ENCODE measurements at regions not wholly inside any gene's neighbourhood (a gene's known extent, or its start where the extent isn't known, plus 50 kb on each side); places are given as distances from the start of the nearest gene placed in this dataset.
A peak's percentile ranks its signal among the peaks of the same experiment; 100 is the strongest.

DNA sequence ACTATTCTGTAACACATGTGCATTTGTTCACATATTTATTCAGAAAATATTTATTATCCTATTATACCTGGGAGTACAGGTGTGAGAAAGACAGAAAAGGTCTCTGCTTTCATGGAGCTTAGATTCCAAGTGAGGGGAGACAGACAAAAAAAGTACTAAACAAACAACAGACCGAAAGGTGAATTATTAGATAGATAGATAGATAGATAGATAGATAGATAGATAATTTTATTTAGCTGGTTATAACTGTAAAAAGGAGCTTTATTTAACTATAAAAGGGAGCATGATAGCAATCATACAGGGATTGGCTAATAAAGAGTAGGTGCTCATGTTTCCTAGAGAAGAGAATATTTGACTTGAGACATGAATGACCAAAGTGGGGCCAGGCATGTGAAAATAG, 119.4 kb downstream of the TNFSF18 start:
- no peak for DNase-seq

DNA sequence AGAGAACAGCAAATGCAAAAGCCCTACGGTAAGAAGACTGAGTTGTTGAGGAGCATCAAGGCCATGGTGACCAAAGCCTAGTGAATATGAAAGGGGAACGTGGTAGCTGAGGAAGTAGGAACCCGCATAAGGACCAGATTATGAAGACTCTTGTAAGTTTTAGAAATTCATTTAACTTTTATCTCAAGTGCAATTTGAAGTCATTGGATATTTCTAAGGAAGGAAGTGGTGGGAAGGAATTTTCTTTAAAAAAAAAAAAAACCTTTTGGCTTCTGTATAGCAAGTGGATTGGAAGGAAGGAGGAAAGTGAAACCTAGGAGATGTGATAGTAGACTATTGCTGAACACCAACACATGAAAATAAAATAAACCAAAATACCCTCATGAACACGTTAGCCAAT, 119.0 kb downstream of the TNFSF18 start:
- peak; percentile 40 for DNase-seq

DNA sequence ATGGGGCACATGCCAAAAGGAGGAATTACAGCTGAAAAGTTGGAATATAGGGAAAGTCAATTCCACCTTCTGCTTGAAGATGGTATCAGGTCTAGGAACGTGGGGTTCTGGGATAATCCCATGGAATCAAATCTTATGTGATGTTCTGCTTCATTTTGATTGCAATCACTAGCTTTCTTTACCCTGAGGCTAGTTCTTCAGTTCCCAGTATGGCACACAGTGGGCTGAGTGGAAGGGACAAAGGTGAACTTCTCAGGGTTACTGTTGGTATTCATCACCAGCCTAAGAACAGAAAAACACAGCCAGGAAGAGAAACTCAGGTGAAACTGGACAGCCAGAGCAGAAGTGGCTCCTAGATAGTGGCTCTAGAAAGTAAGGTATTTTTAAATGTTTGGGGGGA, 117.8 kb downstream of the TNFSF18 start:
- DNase-seq, result no peak

DNA sequence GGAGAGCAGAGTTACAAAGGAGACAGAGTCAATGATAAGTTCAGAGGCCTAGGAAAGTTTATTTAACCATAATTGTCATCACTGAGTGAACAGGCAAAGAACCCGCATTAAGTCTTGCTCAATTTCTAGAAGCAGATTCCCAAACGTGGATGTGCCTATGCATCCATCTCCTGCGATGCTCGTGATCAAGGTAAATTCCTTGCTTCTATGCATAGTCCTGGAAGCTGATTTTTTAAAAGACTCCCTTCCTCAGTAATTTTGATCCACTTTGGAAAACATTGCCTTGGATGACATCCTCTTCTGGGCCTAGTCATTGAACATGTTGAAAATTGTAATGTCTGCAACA, 116.4 kb downstream of the TNFSF18 start:
- DNase-seq, result no peak

DNA sequence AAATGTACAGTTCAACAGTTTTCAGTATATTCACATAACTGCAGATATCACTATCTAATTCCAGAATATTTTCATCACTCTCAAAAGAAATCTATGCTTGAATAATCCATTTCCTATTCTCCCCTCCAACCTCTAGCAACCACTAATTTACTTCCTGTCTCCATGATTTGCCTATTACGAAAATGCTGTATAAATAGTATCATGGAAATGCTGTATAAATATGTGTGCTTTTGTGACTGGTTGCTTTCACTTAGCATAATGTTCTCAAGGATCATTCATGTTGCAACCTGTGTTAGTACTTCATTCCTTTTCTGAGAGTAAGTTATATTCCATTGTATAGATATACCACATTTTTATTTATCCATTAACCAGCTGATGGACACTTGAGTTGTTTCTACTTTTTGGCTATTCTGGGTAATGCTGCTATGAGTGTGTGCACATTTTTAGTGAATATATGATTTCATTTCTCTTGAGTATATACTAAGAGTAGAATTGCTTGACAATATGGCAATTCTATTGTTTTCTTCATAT, 115.6 kb downstream of the TNFSF18 start:
- peak; percentile 50 for DNase-seq

DNA sequence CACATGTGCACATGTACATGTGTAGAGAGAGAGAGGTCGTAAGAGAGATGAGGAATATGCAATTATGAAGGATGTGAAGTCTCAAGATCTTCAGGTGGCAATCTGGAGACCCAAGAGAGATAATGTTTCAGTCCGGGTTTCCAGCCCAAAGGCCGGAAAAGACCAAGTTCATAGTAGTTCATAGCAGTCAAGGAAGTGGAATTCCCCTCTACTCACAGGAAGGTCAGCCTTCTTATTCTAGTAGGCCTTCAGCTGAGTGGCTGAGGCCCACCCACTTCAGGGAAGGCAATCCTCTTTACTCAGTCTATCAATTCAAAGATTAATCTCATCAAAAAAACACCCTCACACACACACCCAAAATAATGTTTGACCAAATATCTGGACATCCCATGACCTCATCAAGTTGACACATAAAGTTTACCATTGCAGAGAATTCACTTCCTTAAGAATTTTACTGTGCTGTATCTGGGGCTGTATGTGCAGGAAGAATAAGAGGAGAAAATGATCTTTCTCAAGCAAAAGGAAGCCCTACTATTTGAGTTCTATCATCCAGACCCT, 114.6 kb downstream of the TNFSF18 start:
- DNase-seq, result peak; percentile 38

DNA sequence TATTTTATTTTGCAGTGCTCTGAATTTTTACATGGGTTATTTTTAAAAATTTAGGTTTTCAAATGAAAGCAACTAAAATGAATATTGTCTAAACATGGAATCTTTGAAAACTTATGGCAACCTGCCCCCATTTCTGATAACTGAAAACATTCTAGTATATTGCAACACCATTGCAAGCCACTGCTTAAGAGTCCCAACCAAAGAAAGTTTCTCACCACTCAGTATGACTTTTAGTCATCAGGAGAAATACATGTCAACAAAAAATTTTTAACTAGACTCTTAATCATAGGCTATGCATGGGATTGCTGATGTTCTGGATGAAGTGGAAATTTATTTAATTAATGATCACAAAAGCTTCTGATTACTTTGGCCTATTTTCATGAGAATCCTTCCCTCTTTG, 112.1 kb downstream of the TNFSF18 start:
- peak; percentile 62 for DNase-seq

DNA sequence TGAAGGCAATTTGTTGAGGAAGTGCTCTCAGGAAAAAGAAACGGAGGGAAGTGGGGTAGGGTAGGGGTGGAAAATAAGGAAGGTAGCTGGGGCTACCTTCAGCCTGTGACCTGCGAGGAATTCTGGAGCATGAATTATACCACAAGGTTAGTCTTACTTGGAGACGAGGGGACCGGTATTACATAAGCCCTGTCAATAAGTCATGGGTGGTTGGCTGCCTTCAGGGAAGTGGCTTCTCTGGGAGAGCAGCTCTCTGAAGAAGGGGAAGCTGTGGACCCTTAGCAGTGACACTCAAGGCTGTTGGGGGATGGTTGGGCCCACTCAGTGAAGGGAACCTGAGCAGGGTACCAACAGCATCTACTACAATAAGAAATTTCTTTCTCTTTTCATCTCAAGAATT, 111.3 kb downstream of the TNFSF18 start:
- DNase-seq, result no peak

DNA sequence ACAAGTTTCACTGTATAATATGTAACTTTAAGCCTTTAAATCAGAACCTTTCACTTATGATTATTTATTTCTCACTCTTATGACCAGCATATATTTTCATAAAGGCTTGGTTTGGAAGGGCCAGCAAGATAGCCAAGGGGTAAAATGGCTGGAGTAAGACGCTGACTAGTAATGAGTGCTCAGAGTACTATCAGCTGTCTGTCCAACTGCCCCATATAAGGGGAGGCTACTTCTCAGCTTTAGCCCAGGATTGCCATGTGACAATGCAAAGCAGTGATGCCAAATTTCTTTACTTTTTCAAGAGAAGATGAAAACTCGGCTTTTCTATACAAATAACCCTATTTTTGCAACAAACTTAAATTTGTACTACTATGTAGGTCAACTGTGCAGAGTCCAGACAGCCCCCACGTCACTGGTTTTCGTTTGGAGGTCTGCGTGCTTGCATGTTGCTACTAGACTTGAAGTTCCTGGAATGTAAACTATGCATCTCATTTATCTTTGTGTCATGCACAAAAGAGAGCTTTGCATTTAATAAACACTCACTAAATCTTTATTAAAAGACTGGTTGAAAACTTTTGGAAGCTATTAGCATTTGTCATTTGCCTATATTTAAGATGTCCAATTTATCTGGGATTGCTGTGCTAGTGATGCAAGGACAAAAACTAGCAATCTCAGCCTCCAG, 110.4 kb downstream of the TNFSF18 start:
- no peak for DNase-seq

DNA sequence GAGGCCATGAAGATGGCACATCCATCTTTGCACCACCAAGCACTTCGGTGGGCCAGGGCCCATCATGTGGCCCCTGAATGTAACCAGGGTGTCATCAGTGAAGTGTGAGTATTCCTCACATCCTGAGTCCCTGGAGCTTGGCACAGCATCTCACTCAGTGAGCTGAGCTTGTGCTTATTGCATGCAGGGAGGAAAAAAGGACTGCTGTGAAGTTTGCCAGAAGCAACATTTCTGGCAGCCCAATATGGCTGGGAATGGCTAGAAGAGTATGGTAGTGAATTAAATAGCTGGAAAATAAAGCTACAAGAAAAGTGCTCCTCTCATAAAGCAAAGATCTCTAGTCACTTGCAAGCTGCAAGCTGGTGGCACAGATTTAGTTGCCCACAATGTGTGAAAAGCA, 109.3 kb downstream of the TNFSF18 start:
- no peak for DNase-seq

DNA sequence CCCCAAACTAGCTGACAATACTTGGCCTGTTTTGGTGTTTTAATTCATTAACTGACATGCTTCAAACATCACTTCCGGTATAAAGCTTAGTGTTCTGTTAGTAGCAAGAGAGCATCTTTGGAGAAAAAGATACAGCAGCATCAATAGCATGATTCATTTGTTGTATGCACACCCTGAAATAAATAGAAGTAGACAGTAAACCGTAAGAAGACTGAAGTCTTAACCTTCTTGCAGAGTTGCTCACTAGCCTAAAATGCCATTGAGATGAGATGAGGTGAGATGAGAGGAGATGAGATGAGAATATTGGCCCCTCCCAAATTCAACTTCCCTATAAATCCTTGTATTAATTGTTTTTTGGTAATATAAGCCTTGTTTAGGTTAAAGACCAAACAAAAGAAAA, 108.8 kb downstream of the TNFSF18 start:
- DNase-seq, result no peak

DNA sequence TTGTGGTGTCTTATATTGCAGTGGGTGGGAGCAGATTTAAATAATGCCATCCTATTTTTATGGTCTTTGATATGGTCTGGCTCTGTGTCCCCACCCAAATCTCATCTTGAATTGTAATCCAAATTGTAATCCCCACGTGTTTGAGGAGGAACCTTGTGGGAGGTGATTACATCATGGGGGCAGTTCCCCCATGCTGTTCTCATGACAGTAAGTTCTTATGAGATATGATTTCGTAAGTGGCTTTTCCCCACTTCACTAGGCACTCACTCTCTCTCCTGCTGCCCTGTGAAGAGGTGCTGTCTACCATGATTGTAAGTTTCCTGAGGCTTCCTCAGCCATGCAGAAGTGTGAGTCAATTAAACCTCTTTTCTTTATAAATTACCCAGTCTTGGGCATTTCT, 107.6 kb downstream of the TNFSF18 start:
- peak; percentile 26 for DNase-seq

DNA sequence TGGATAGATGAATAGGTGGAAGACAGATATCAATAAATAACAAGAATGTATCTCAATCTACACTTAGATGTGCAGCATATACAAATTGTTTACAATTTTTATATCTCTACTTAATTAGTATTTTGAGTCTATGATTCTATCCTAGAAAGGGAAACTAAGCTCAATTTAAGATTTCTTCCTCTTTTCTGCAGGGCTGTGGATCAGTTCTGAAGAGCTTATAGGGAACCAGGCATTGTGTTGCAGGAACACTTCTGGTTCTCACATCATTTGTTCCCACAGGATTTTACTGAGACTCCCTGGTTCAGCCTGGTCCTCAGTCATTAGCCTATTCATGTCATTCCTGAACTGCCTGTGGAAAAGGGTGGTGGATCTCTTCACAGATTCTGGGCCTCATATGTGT, 105.8 kb downstream of the TNFSF18 start:
- peak; percentile 58 for DNase-seq

DNA sequence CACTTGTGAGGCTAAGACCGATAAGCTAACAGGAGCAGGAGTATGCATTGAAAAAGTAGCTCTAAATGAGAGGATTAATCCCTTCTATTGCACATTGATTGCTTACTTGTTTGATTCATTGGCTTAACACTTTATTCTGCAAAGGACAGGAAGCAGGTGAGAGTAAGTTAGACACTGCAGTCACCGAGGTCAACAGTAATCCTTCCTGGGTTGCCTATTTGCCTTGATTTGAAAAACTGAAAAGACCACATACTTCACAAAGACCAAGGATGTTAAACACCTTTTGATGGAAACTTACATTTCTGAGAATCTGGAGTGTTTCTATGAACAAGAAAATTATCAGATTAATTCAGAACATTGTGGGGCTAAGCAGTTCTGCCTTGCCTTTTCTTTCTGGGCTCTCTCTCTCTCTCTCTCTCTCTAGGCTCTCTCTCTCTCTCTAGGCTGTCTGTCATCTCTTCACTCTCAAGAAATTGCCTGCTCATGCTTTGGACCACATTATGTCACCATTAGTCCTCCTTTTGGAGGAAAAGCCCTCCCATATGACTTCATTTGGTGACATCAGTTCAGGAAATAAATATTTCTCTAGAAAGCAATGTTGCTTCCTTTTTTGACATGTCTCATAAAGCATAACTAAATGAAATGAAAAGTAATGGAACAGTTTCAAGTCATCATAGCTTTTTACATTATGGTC, 103.8 kb downstream of the TNFSF18 start:
- DNase-seq, result peak; percentile 91

DNA sequence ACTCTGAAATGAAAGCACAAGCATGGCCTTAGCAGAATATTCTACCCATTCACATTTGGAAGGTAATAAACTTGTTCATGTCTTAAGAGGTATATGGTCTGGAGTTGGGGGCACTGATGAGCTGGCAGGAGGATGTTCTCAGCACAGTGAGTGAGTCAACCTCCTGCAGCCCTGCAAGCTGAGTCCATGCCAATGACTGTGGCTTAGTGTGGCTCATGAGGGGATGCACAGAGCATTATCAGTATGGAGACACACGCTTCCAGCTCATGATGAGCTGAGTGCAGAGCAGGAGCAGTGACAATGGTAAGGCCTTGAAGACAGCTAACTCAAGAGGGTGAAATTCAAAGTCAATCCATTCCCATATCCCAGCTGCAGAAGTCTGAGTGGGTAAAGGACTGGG, 102.3 kb downstream of the TNFSF18 start:
- DNase-seq, result peak; percentile 43

DNA sequence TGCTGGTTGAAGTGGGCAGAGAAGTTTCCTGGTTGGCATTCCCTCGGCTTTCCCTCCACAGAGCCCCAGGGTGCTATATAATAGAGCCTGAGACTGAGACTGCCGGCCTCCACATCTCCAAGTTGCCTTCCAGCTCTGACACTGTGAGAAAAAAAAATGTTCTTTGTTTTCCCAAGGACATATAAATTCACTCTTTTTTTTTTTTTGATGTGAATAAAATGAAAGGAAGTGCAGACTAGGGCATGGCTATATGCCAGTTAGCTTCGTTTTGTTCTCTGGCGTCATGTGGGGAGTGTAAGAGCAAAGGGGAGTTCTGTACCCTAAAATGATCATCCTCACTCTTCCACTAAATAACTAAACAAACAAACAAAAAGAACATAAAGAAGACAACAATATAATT, 101.6 kb downstream of the TNFSF18 start:
- no peak for DNase-seq

DNA sequence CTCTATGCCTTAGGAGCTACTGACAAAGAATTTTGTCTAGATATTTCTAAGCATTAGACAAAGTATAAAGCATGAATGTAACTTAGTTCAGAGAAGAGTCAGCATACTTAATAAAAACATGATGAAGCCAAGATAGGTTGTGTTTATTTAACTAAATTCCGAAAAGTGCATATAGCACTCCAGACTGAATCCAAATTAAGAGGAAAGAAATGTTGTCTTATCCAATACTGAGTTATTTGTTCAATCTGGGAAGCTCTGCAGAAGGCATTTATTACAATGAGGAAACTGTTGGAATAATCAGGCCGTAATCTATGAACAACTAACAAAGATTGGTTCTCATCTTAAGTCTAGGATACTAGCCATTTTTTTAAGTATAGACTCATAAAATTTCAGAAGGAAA, 100.2 kb downstream of the TNFSF18 start:
- no peak for DNase-seq

DNA sequence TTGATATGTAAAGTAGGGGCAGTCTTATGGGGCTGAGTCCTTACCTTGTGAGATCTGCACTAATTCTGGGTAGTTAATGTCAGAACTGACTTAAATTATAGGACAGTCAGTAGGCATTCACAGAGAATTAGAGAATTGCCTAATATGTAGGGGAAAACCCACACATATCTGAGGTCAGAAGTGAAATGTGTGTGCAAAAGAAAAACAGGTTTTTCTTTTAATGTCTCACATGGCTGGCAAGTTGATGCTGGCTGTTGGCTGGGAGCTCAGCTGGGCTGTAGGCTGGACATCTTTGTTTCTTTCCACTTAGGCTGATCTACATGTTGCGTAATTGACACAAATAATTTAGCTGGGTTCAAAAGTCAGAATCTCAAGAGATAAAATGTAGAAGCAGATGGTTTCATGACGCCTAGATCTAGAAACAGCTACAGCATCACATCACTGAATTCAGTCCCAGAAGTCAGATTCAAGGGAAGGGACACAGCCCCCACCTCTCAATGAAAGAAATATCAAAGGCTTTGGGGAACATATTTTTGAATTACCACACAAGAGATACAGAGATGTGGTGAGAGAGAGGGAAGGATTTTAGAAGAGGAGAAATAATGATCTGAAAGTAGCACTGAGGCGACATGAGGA, 98.9 kb downstream of the TNFSF18 start:
- peak; percentile 51 for DNase-seq

DNA sequence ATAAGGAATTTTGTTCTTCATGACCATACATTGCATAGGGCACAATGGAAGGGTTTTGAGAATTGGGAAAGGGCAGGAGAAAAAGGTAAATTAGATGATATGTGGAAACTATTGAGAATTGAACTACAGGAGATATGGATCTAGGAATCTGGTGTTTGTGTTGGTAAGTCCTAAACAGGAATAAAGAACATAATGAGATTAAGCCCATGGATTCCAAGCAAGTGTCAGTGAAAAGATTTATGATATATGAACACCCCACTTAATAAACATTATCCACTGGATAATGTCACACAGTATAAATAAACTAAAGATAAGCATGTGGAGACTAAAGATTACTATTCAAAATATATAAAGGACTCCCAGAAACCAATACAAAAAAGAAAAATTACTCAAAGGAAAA, 98.2 kb downstream of the TNFSF18 start:
- no peak for DNase-seq

DNA sequence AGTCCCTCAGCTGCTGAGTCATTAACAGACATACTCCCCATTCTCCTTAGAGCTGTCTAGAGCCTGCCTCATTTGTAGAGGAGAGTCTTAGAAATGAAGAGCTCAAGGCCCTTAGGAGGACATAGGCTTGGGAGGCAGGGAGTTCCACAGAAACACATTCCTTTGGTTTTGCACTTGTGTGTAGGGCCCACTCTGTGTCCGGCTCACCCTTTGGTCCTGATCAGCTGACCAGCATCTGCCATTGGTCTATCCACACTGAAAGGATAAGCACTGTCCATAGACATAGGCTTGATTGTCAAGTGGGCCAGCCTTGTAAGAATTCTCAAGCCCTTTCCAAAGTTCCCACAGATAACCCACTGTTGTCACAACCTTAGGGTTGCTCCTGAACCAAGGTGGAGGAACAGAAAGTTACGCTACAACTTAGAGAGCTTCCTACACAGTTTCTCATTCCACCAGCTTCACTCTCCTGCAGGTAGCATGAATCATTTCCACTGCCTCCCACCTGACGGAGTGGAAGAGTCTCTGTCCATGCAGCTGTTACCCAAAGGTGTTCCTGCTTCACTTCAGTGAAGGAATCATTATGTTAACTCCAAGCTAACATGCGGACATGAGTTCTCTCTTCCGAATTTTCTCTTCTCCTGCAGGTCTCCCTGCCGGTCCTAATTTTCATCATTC, 96.1 kb downstream of the TNFSF18 start:
- no peak for DNase-seq

DNA sequence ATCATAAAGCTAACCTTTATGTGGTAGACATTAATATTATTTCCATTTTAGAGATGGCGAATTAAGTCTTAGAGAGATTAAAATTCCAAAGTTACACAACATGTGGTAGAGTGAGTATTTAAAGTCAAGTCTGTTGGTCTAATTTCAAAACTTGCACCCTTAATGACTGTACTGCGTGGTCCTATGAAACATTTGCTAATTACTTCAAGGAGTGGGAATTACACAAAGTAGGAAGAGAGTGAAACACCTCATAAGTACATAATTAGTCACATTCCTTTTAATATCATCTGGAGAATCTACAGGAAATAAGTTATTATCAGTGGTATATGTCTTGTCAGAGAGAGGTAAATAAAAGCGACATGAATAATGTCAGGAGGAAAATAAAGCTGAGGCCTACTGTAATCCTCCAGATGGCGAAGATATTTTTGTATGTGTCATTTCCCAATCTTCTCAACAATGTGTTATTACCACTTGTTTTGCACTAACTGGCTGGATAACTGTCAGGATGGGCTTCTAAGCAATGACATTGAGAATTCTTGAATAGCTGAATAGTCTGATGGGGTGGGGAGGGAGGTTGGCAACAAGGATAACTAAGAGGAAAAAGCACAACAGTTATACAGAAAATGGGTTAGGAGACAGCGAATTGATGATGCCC, 95.5 kb downstream of the TNFSF18 start:
- DNase-seq, result no peak

DNA sequence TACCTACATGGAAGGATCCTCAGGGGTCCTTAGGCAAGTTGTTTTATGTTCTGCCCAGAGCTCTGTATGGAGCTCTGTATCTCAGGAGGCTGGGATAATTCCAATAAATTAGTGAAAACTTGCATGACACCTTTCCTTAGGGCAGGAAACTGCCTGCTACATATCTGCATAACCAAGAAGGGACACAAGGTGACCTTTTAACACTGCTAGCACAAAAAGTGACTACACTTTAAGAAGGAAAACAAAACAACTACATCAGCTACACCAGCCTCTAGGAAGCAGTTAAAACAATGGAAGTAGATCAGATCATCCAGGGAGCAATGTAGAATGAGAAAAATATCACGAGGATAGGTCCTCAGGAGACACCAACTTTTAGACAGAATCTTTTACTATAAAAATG, 93.9 kb downstream of the TNFSF18 start:
- no peak for DNase-seq

DNA sequence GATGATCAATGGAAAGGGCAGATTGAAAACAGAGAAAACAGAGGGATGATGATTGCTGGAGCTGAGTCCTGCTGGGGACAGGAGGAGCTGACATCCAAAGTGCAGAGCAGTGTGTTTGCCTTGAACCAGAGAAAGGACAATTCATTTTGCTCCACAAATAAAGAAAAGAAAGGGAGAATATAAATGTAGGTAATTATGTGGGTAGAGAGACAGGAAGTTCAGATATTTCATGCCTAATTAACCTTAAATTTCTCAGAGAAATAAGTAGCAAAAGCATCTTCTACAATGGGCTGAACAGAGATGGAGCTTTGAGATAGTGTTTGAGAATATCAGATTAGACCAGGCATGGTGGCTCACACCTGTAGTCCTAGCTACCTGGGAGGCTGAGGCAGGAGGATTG, 93.2 kb downstream of the TNFSF18 start:
- no peak for DNase-seq
